SK-N-SH (cell line): ENCODE measurements at regions not wholly inside any gene's neighbourhood (a gene's known extent, or its start where the extent isn't known, plus 50 kb on each side); places are given as distances from the start of the nearest gene placed in this dataset.

Experiments used
- CTCF ChIA-PET: fragments of 300-600, 350-600 bp; formaldehyde crosslinking; extraction: SDS; loops from one replicate; lab custom pipeline; 2021; lab: Yijun Ruan, JAX
- POLR2A ChIA-PET: fragments of 350-600 bp; sonication (Branson Sonifier 250); formaldehyde crosslinking; extraction: SDS; loops from one replicate; lab custom pipeline; 2020; ENCODE audit warnings: antibody characterized with exemption, inconsistent platforms; lab: Yijun Ruan, JAX
- DNase-seq: peaks from one replicate; pipeline ENCODE4 v3.0.0; 2012
- H2AFZ ChIP-seq: fragments of 200-600 bp; sonication (generic); 2 replicates; pipeline ENCODE4 v1.8.1; 2016; ENCODE audit warnings: antibody characterized with exemption, mild to moderate bottlenecking, low read depth
- H3F3A ChIP-seq: fragments of 200-600 bp; sonication (generic); replicated peaks from 2 replicates; pipeline ENCODE3; 2016; ENCODE audit warnings: antibody characterized with exemption, mild to moderate bottlenecking; ENCODE audit not compliant: insufficient read depth
- H3K27ac ChIP-seq, 2 experiments: fragments of 200-500 bp in 1 of 2; fragments of 200-600 bp in 1 of 2; sonication (Bioruptor generic) in 1 of 2; sonication (generic), shearing (Covaris generic) in 1 of 2; 2 replicates each; pipeline versions ENCODE4 v1.5.1 to v1.6.1; 2014 to 2016; ENCODE audit warnings: low read depth in 2 of 2, inconsistent platforms in 1 of 2, low read length in 1 of 2, mild to moderate bottlenecking in 1 of 2, mixed read lengths in 1 of 2
- H3K27me3 ChIP-seq: fragments of 200-600 bp; sonication (generic), shearing (Covaris generic); 2 replicates; pipeline ENCODE4 v1.6.1; 2016; ENCODE audit warnings: mixed run types; ENCODE audit not compliant: insufficient read depth
- H3K36me3 ChIP-seq, 2 experiments: fragments of 200-500 bp in 1 of 2; fragments of 200-600 bp in 1 of 2; sonication (Bioruptor generic) in 1 of 2; sonication (generic) in 1 of 2; replicated peaks in 1 of 2; 2 replicates each; pipeline versions ENCODE3 to v1.5.1; 2014 to 2016; ENCODE audit warnings: low read length in 1 of 2, mild to moderate bottlenecking in 1 of 2; ENCODE audit not compliant: insufficient read depth in 2 of 2, control insufficient read depth in 1 of 2
- H3K4me1 ChIP-seq, 2 experiments: fragments of 200-500 bp in 1 of 2; fragments of 200-600 bp in 1 of 2; sonication (Bioruptor generic) in 1 of 2; sonication (generic), shearing (Covaris generic) in 1 of 2; 2 replicates each; pipeline versions ENCODE4 v1.5.1 to v1.6.1; 2014 to 2016; ENCODE audit warnings: low read depth in 1 of 2, low read length in 1 of 2, mixed run types in 1 of 2; ENCODE audit not compliant: insufficient read depth in 2 of 2, control insufficient read depth in 1 of 2
- H3K4me2 ChIP-seq: fragments of 200-600 bp; sonication (generic), shearing (Covaris generic); 2 replicates; pipeline ENCODE4 v1.6.1; 2017; ENCODE audit warnings: mixed run types
- H3K4me3 ChIP-seq, 2 experiments: fragments of 200-500 bp in 1 of 2; fragments of 200-600 bp in 1 of 2; sonication (Bioruptor generic) in 1 of 2; sonication (generic), shearing (Covaris generic) in 1 of 2; 2 replicates each; pipeline versions ENCODE4 v1.5.1 to v1.8.1; 2014 to 2016; ENCODE audit warnings: low read depth in 2 of 2, inconsistent platforms in 1 of 2, low read length in 1 of 2, mild to moderate bottlenecking in 1 of 2, mixed read lengths in 1 of 2, moderate library complexity in 1 of 2
- H3K79me2 ChIP-seq: fragments of 200-600 bp; sonication (generic); 2 replicates; pipeline ENCODE4 v1.8.1; 2017; ENCODE audit warnings: mild to moderate bottlenecking; ENCODE audit not compliant: insufficient read depth
- H3K9ac ChIP-seq: fragments of 200-600 bp; sonication (generic); 2 replicates; pipeline ENCODE4 v1.6.1; 2017; ENCODE audit warnings: mixed run types
- H3K9me2 ChIP-seq: fragments of 200-600 bp; sonication (generic); 2 replicates; pipeline ENCODE4 v1.6.1; 2017; ENCODE audit warnings: mixed run types
- H3K9me3 ChIP-seq: fragments of 200-600 bp; sonication (generic); 2 replicates; pipeline ENCODE4 v1.6.1; 2017; ENCODE audit warnings: mixed run types, mild to moderate bottlenecking, moderate library complexity
- H4K20me1 ChIP-seq: fragments of 200-600 bp; sonication (generic); 2 replicates; pipeline ENCODE4 v1.6.1; 2017; ENCODE audit warnings: mild to moderate bottlenecking, mixed run types; ENCODE audit not compliant: insufficient read depth
- CTCF ChIP-seq: fragments of 200-600 bp; sonication (generic); IDR thresholded peaks from 2 replicates; pipeline ENCODE4 v1.6.1; 2017; ENCODE audit warnings: antibody characterized with exemption, mild to moderate bottlenecking, moderate library complexity
- ELF1 ChIP-seq: IDR thresholded peaks from 2 replicates; pipeline ENCODE4 v1.4.0; 2012
- EZH2phosphoT487 ChIP-seq: fragments of 200-600 bp; sonication (generic); IDR thresholded peaks from 2 replicates; pipeline ENCODE4 v1.6.1; 2017; ENCODE audit warnings: low read depth, mixed run types, mild to moderate bottlenecking, antibody characterized with exemption, moderate library complexity, borderline replicate concordance
- FOXJ3 ChIP-seq: sonication (generic); formaldehyde crosslinking; IDR thresholded peaks from 2 replicates; pipeline ENCODE4 v1.5.1; 2020; ENCODE audit warnings: mild to moderate bottlenecking, missing genetic modification reagents
- FOXM1 ChIP-seq: IDR thresholded peaks from 2 replicates; pipeline ENCODE4 v1.4.0; 2012; ENCODE audit warnings: low read depth, mild to moderate bottlenecking
- GABPA ChIP-seq: IDR thresholded peaks from 2 replicates; pipeline ENCODE4 v1.4.0; 2012; ENCODE audit warnings: low read depth, mild to moderate bottlenecking
- MXI1 ChIP-seq: IDR thresholded peaks from 2 replicates; pipeline ENCODE4 v1.6.1; 2012; ENCODE audit warnings: mild to moderate bottlenecking, low read depth, low read length, improper control_type of control experiment
- NFIC ChIP-seq: IDR thresholded peaks from 2 replicates; pipeline ENCODE4 v1.4.0; 2012; ENCODE audit warnings: borderline replicate concordance
- RAD21 ChIP-seq: IDR thresholded peaks from 2 replicates; pipeline ENCODE4 v1.6.1; 2012; ENCODE audit warnings: mild to moderate bottlenecking, low read length
- RFX5 ChIP-seq: IDR thresholded peaks from 2 replicates; pipeline ENCODE4 v1.6.1; 2012; ENCODE audit warnings: mild to moderate bottlenecking, improper control_type of control experiment, low read length
- SMC3 ChIP-seq: IDR thresholded peaks from 2 replicates; pipeline ENCODE4 v1.6.1; 2012; ENCODE audit warnings: low read depth, low read length, improper control_type of control experiment
- TAF1 ChIP-seq: IDR thresholded peaks from 2 replicates; pipeline ENCODE4 v1.6.1; 2012; ENCODE audit warnings: low read depth, mild to moderate bottlenecking, low read length, moderate library complexity, borderline replicate concordance
- TCF12 ChIP-seq: IDR thresholded peaks from 2 replicates; pipeline ENCODE4 v1.4.0; 2012
- ZBTB33 ChIP-seq: IDR thresholded peaks from 2 replicates; pipeline ENCODE4 v1.4.0; 2012; ENCODE audit warnings: low read depth, borderline replicate concordance
- WGBS: methylation state at CpG from one replicate; pipeline ENCODE4 v1.1.6; 2017; ENCODE audit warnings: low lambda C conversion rate; 5-methylcytosine and 5-hydroxymethylcytosine counted together
- TF ChIP-seq, protein P1 (sequence below): IDR thresholded peaks from 2 replicates; pipeline ENCODE4; 2012
- TF ChIP-seq, protein P2 (sequence below): IDR thresholded peaks from 2 replicates; pipeline ENCODE4 v1.4.0; 2012; ENCODE audit warnings: low read depth

- TF ChIP-seq FOXJ3 (CRISPR knock-in tag), result no peak
Observed at GRCh38 chr3:28711293-28711692, 362.7 kb upstream of the AZI2 start (continued).

- H3K9me2 ChIP-seq, result no peaks in the 10 kb centered on the region
- TF ChIP-seq TCF12 (no peak), RFX5 (no peak), FOXM1 (no peak), GABPA (no peak), CTCF (no peak), NFIC (no peak), SMC3 (no peak), FOXJ3 (CRISPR knock-in tag) (no peak), TAF1 (no peak), MXI1 (no peak), ELF1 (no peak), RAD21 (no peak), ZBTB33 (no peak), EZH2phosphoT487 (no peak)
- TF ChIP-seq, protein P1, sequence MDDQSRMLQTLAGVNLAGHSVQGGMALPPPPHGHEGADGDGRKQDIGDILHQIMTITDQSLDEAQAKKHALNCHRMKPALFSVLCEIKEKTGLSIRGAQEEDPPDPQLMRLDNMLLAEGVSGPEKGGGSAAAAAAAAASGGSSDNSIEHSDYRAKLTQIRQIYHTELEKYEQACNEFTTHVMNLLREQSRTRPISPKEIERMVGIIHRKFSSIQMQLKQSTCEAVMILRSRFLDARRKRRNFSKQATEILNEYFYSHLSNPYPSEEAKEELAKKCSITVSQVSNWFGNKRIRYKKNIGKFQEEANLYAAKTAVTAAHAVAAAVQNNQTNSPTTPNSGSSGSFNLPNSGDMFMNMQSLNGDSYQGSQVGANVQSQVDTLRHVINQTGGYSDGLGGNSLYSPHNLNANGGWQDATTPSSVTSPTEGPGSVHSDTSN, result no peak
- TF ChIP-seq, protein P2, sequence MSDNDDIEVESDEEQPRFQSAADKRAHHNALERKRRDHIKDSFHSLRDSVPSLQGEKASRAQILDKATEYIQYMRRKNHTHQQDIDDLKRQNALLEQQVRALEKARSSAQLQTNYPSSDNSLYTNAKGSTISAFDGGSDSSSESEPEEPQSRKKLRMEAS, result no peak
- TF ChIP-seq, all 33 proteins: peak for 0
- H3K36me3 ChIP-seq, result no peaks in the 10 kb centered on the region
- no peak for DNase-seq
- H3F3A ChIP-seq, result no peaks in the 10 kb centered on the region
- H3K4me1 ChIP-seq, result no peaks in the 10 kb centered on the region
- no peaks in the 10 kb centered on the region for H4K20me1 ChIP-seq
- no peak overlapping the region for H3K27ac ChIP-seq
- WGBS, result 48% methylated on average over 4 of the region's 4 CpGs
- CTCF ChIA-PET, result no interaction called here
- no peaks in the 10 kb centered on the region for H3K79me2 ChIP-seq
- H3K4me2 ChIP-seq, result no peak overlapping the region
- no peak overlapping the region for H3K9ac ChIP-seq
- no peaks in the 10 kb centered on the region for H3K27me3 ChIP-seq
- H2AFZ ChIP-seq, result no peak overlapping the region
- H3K9me3 ChIP-seq, result no peaks in the 10 kb centered on the region
- POLR2A ChIA-PET, result no interaction called here
- no peak overlapping the region for H3K4me3 ChIP-seq
Observed at GRCh38 chr3:28716939-28717338, 368.3 kb upstream of the AZI2 start.
